CD4-positive, alpha-beta T cell treated with Interleukin-4 for 1 hour (primary cell): ENCODE measurements at regions not wholly inside any gene's neighbourhood (a gene's known extent, or its start where the extent isn't known, plus 50 kb on each side); places are given as distances from the start of the nearest gene placed in this dataset.

ENCODE experiments used
- DNase-seq, 2 donors: peaks; one replicate each; pipeline ENCODE4 v3.0.0-alpha.2; 2020 to 2022

DNA sequence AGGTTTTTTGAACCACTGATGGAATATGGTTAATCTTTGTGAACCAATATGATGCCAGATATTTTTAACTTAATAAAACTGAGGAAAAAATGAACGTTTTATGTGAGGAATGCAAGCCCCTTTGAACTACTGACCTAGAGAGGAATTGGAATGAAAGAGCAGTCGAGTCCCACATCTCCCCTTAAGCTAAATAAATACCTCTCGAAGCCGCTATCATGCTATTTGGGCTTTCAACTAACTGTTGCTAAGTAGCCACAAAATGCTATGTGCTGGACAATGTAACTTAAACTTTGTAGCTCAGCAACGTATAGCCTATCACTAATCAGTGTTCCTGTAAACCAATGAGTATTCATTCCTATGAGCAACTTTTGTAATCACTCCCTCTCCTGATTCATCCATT, 1037.2 kb downstream of the SQOR start:
- DNase-seq = no peak

DNA sequence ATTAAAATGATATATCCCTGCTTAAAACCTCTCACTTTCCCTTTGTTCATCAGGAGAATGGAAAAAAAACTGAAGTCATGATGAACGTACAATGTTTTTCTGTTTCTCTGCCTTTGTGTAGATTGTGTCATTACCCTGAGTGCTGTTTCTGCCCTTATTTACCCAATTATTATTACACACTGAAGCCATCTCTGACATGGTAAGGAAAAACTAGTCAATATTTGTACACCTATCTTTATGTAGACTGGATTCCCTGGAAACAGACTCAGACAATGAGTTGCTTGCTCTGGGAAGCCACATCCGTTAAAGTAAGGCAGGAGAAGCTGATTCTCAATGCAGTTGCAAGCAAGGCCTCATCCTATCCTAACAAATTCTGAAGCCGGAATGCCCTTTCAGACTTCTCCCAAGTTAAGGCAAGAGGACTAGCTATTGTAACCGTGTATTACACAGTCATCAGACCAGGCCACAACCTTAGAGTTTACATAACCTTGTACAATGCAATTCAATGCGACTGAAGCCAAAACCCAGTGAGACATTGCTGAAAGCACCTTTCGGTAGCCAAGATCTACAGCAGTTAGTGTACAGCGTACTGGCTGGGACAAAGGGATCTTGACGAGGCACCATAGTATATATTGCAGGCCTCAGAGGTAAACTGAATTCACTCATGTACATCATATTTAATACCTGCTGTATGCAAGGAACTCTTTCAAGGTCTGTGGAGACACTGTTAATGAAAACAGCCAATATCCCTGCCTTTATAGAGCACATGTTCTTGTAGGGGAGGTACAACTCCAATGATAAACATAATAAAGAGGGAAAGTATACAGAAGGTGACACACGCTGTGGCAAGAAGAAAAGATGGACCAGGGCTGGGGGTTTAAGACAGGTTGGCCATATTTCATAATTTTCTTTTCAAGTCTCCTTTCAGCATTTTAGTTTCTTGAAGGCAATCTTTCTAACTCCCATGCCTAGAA, 1040.8 kb upstream of the SEMA6D start:
- no peak for DNase-seq

DNA sequence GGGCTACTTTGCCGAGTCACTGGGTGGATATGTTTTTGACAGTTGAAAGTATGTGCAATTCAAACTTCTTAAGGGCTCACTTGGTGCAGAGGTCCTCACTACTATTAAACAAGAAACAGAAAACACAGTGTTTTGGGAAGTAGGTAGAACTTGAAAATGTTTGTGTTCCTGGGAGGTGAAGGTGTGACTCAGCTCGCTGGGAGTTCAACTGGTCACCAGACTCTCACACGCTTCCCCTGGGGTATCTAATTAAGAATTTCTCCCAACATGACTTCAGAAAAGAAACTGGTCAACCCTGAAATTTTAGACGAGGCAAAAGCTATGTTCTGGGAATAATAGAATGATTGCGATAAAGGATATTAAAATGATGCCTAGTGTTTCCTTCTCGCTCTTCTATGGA, 1039.8 kb upstream of the SEMA6D start:
- no peak for DNase-seq

DNA sequence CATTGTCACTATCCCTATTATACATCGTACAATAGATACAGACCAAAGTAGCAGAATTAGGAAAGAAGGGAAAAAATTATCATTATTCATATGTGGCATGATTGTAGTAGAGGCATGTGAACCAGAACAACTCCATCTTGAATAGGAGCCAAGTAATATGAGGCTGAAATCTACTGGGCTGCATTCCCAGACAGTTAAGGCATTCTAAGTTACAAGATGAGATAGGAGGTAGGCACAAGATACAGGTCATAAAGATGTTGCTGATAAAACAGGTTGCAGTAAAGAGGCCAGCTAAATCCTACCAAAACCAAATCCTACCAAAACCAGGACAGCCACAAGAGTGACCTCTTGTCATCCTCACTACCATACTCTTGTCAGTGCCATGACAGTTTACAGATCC, 1035.4 kb upstream of the SEMA6D start:
- DNase-seq = no peak

DNA sequence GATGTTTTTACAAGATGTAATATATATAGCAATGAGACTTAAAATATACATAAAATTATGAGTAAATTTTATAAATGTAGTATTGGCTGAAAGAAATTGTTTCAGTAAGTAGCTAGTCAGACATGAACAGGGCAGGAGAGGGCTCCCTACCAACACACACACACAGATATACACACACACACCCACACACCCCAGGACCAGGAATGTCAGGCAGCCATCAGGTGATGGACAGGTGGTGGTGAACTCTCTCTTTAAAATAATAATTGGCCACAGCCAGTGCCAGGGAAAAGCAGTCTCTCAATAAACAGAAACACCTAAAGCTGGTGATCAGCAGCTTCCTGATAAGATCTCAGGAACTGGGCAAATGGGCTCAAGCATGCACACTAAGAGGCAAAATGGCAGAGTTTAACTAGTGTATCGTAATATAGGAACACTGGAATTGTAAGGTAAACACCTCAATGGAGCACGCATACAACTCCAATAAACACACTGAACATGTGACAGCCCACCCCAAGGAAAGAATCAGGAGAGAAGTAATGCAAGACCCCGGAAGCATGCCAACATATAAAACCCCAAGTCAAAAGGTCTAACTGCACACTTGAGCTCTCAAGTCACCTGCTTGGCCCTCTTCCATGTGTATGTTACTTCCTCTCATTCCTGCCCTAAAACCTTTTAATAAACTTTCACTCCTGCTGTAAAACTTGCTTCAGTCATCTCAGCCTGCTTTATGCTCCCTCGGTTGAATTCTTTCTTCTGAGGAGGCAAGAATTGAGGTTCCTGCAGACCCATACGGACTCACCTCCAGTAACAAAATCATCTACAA, 1034.1 kb upstream of the SEMA6D start:
- DNase-seq = no peak

DNA sequence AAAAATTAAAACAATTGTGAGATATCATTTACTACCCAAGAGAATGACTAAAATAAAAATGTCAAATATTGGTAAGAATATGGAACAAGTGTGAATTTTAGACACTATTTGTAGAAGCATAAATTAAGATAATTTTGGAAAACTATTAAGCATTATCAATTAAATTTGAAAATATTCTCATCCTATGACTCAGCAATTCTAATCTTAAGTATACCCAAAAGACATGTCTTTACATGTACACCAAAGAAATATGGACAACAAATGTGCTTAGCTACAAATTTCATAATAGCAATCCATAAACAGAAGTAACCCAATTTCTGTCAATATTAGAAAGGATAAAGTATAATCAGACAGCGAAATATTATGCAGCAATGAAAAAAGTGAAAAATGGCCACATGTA, 1032.2 kb upstream of the SEMA6D start:
- no peak for DNase-seq

DNA sequence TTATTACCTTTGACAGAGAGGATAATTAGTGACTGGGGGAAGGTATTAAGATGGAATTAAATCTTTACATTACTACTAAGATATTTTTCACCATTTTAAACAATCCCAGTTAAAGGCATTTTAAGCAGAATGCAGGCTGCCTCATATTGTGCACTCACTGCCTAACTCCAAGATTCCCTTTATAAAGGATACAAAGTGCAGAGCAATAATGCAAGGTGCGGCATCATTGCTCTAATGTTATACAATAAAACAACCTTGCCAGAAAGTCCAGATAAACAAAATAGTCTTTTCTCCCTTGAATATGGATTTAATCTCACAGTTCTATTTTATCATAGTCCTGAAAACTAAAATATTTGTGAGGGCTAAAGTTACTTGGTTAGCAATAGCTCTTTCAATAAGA, 1031.6 kb upstream of the SEMA6D start:
- no peak for DNase-seq

GRCh38 chr15:46696281-46696680, 1021.0 kb upstream of the SEMA6D start:
- no peak for DNase-seq

DNA sequence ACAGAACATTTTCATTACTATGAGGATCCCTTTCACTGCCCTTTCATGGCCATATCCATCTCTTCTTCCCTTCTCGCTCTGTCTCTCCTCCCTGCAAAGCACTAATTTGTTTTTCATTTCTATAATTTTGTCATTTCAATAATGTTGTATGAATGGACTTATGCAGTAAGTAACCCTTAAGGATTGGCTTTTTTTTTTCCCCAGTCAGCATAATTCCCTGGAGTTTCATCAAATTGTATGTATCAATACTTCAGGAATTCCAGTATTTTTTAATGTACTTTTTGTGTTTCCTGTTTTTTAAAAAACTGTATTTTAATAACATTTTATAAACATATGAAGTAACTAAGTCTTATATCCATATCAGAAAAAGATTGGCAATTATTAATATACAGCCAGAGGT, 1016.0 kb upstream of the SEMA6D start:
- DNase-seq = no peak

GRCh38 chr15:46701896-46702295, 1015.4 kb upstream of the SEMA6D start:
- DNase-seq = no peak

- no peak for DNase-seq
Observed at GRCh38 chr15:46703020-46703861, 1014.1 kb upstream of the SEMA6D start.

- no peak for DNase-seq
Observed at GRCh38 chr15:46703871-46704637, 1013.3 kb upstream of the SEMA6D start.

DNA sequence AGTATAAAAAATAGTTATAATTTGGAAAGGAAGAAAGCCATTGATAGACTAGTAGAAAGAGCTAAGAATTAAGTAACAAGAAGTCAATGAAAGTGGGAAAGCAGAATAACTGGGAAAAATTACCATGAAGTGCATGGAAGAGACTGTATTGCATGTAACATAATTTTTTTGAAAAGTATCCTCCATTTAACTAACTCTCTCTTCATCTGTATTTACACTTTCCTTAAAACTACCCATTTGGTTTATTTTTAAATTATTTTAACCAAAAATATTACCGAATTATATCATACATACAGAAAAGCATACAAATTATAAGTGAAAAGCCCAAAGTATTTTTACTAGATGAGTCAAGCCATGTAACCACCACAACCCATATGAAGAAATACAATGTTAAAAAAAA, 1009.9 kb upstream of the SEMA6D start:
- no peak for DNase-seq

DNA sequence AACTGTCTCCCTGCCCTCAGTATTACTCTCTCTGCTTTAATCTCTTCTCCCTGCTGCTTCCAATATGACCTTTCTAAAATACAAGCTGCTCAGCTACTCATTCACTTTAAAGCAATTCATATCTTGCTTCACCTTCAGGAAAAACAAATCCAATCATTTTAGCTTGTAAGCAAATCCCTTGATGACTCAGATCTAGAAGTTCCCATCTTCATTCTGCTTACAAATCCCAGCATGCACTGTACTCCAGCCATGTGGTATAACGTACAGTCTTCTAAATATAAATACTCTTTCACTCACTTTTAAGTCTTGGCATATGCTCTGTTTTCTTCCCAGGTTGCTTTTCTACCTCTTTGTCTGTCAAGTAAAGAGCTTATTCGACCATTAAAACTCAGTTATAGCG, 1009.1 kb upstream of the SEMA6D start:
- no peak for DNase-seq

DNA sequence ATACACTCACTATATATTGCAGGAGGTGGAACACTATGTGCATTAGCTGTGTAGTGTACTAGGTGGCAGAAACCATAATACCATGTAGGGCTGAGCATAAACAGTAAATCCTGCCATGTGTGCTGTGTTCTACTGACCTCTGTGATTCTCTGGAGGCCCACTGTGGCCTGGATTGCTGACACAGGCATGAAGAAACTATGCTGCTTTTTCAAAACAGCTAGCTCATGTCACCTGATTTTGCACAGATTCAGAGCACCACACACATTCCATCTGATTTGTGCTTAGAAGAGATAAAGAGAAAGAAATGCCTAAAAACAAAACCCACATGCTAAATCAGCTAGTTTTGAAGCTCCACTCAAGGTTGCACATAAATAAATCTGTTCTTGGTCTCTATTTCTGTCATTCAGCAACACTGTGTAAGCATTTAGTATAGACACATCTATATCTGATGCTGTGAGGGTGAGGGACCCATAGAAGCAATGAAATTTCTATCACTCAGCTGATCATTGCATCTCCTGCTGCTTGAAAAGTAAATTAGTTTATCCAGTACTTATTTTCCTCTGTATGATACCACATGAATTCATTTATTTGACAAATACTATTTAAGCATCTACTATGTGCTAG, 1007.7 kb upstream of the SEMA6D start:
- no peak for DNase-seq

DNA sequence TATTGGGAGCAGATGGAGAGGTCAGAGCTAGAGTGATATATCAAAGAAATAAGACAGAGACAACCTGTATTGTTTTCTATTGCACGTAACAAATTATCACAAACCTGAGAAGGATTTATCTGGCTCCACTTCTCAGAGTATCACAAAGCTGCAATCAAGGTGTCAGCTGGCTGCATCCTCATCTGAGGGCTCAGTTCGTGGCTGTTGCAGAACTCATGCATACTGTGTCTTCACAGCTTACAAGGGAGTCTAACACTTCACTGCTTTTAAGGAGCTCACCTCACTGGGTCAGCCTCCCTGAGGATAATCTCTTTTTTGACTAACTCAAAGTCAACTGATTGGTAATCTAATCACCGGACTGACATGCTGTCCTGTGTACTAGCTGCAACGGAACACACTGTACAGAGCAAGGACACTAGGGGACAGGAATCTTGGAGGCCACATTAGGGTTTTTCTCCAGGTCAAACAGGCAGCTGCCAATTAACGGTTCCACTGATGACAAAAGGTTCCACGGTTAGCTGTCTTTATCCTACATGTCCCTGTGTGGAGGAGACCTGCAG, 1006.8 kb upstream of the SEMA6D start:
- no peak for DNase-seq

GRCh38 chr15:46713045-46713444, 1004.3 kb upstream of the SEMA6D start:
- no peak for DNase-seq

GRCh38 chr15:46714950-46715349, 1002.4 kb upstream of the SEMA6D start:
- DNase-seq = no peak

DNA sequence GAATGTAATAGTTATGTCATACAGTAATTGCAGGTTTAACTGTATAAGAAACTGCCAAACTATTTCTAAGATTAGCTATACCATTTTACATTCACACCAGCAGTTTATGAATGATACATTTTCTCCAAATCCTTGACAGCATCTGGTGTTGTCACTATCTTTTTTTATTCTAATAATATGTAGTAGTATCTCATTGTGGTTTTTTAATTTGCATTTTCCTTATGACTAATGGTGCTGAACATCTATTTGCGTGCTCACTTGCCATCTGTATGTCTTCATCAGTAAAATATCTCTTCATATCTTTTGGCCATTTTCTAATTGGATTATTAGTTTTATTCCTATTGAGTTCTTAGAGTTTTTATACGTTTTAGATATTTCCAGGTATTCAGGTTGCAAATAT, 994.0 kb upstream of the SEMA6D start:
- no peak for DNase-seq

DNA sequence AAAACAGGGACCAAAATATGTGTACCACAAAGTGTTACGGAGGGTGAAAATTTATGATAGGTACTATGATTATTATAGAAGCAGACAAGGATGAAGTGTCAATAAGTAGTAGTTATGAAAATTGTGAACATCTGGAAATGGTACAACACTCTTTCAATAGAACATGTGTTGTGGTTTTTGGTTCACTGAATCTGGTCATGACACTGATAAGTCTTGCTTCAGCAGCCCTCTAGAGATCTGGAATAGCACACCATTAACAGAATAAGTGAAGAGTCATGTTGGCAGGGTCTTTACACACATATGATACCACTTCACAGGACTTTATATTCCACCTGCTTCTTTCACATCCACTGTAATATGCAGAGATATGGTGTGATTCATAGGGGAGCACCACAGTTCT, 985.2 kb upstream of the SEMA6D start:
- DNase-seq = no peak

GRCh38 chr15:46735115-46735514, 982.2 kb upstream of the SEMA6D start:
- DNase-seq = no peak
